Neural crest cell (in vitro differentiated cells): ENCODE measurements at regions not wholly inside any gene's neighbourhood (a gene's known extent, or its start where the extent isn't known, plus 50 kb on each side); places are given as distances from the start of the nearest gene placed in this dataset.
A peak's percentile ranks its signal among the peaks of the same experiment; 100 is the strongest.
"Not testable (repeated sequence)": the region's sequence is repeated elsewhere in the genome, so short reads cannot be mapped to it uniquely, and the experiment has no call there.

Experiments used
- DNase-seq: peaks from one replicate; pipeline ENCODE4 v3.0.0; 2021; ENCODE audit warnings: low read depth, mixed read lengths, low spot score
- H3K27ac Mint-ChIP-seq: one replicate; pipeline ENCODE4 v1.8.0; 2021; ENCODE audit warnings: mild to moderate bottlenecking, mixed read lengths; ENCODE audit not compliant: unreplicated experiment
- H3K27me3 Mint-ChIP-seq: 2 replicates; pipeline ENCODE4 v1.8.0; 2021; ENCODE audit warnings: low read depth, mild to moderate bottlenecking, mixed read lengths
- H3K36me3 Mint-ChIP-seq: 2 replicates; pipeline ENCODE4 v1.8.0; 2021; ENCODE audit warnings: low read depth, mild to moderate bottlenecking, mixed read lengths
- H3K4me1 Mint-ChIP-seq: 2 replicates; pipeline ENCODE4 v1.8.0; 2021; ENCODE audit warnings: mixed read lengths
- H3K4me3 Mint-ChIP-seq: one replicate; pipeline ENCODE4 v1.8.0; 2021; ENCODE audit warnings: mild to moderate bottlenecking, mixed read lengths
- H3K9me3 Mint-ChIP-seq: 2 replicates; pipeline ENCODE4 v1.8.0; 2021; ENCODE audit warnings: mixed read lengths
- CTCF ChIP-seq: fragments of 200-600 bp; sonication (generic); conservative IDR thresholded peaks from 2 replicates; pipeline ENCODE4 v1.5.0; 2021; ENCODE audit warnings: antibody characterized with exemption, mild to moderate bottlenecking

- H3K4me3 Mint-ChIP-seq = no peak overlapping the region
- H3K27me3 Mint-ChIP-seq = peaks cover 2% of the 10 kb centered on the region
Observed at GRCh38 chr5:171542525-171543140, 123.2 kb downstream of the FGF18 start.

GRCh38 chr5:171543148-171543815, 123.8 kb downstream of the FGF18 start:
- H3K4me3 Mint-ChIP-seq = no peak overlapping the region
- DNase-seq = no peak
- peaks cover 2% of the 10 kb centered on the region for H3K27me3 Mint-ChIP-seq
- peaks cover 13% of the 10 kb centered on the region for H3K4me1 Mint-ChIP-seq
- peaks cover 2% of the 10 kb centered on the region for H3K36me3 Mint-ChIP-seq
- no peak overlapping the region for H3K27ac Mint-ChIP-seq
- H3K9me3 Mint-ChIP-seq = peaks cover 3% of the 10 kb centered on the region
- TF ChIP-seq CTCF = no peak

More at GRCh38 chr5:171542525-171543140, 123.2 kb downstream of the FGF18 start:
- no peak for DNase-seq
- peaks cover 15% of the 10 kb centered on the region for H3K4me1 Mint-ChIP-seq
- no peak overlapping the region for H3K27ac Mint-ChIP-seq
- no peak for TF ChIP-seq CTCF
- peaks cover 3% of the 10 kb centered on the region for H3K9me3 Mint-ChIP-seq
- H3K36me3 Mint-ChIP-seq = peaks cover 2% of the 10 kb centered on the region

- DNase-seq = no peak
- Mint-ChIP-seq H3K27me3 (peaks cover 2% of the 10 kb centered on the region), H3K4me3 (no peak overlapping the region), H3K27ac (peak overlapping the region; percentile 31), H3K36me3 (peaks cover 2% of the 10 kb centered on the region), H3K9me3 (peaks cover 3% of the 10 kb centered on the region), H3K4me1 (peaks cover 13% of the 10 kb centered on the region)
- no peak for TF ChIP-seq CTCF
Observed at GRCh38 chr5:171544913-171545765, 125.7 kb downstream of the FGF18 start.

- no peak overlapping the region for H3K27ac Mint-ChIP-seq
- no peak for TF ChIP-seq CTCF
- no peaks in the 10 kb centered on the region for H3K4me1 Mint-ChIP-seq
- no peak for DNase-seq
- H3K27me3 Mint-ChIP-seq = no peaks in the 10 kb centered on the region
- H3K4me3 Mint-ChIP-seq = no peak overlapping the region
- peaks cover 2% of the 10 kb centered on the region for H3K36me3 Mint-ChIP-seq
- peaks cover 3% of the 10 kb centered on the region for H3K9me3 Mint-ChIP-seq
Observed at GRCh38 chr5:171549274-171549673, 129.8 kb downstream of the FGF18 start.

DNA sequence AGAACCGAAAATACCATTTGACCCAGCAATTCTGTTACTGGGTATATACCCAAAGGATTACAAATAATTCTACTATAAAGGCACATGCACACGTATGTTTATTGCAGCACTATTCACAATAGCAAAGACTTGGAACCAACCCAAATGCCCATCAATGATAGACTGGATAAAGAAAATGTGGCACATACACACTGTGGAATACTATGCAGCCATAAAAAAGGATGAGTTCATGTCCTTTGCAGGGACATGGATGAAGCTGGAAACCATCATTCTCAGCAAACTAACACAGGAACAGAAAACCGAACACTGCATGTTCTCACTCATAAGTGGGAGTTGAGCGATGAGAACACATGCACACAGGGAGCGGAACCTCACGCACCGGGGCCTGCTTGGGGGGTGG, 134.4 kb downstream of the FGF18 start:
- not testable (repeated sequence) for H3K9me3 Mint-ChIP-seq, H3K27me3 Mint-ChIP-seq, DNase-seq, H3K4me3 Mint-ChIP-seq, H3K36me3 Mint-ChIP-seq, H3K27ac Mint-ChIP-seq, H3K4me1 Mint-ChIP-seq
